ENCODE measurements at regions not wholly inside any gene's neighbourhood (a gene's known extent, or its start where the extent isn't known, plus 50 kb on each side); places are given as distances from the start of the nearest gene placed in this dataset.
"Not testable (repeated sequence)": the region's sequence is repeated elsewhere in the genome, so short reads cannot be mapped to it uniquely, and the experiment has no call there.

- DNase-seq: no peak
- in situ Hi-C loops (cut with MboI; ENCODE audit: low pct_unique_long_range_greater_than_20kb, low sequenced_read_pairs): no loop called here
Observed at GRCh38 chr5:167849874-167850273, 441.6 kb upstream of the WWC1 start.

- in situ Hi-C loops (cut with MboI; ENCODE audit: low pct_unique_long_range_greater_than_20kb, low sequenced_read_pairs): no loop called here
- no peak for DNase-seq
Observed at GRCh38 chr5:167850911-167851310, 440.5 kb upstream of the WWC1 start.

- no peak for DNase-seq
- in situ Hi-C loops (cut with MboI; ENCODE audit: low pct_unique_long_range_greater_than_20kb, low sequenced_read_pairs): no loop called here
Observed at GRCh38 chr5:167851416-167851815, 440.0 kb upstream of the WWC1 start.

- no peak for DNase-seq
- in situ Hi-C loops (cut with MboI; ENCODE audit: low pct_unique_long_range_greater_than_20kb, low sequenced_read_pairs): no loop called here
Observed at GRCh38 chr5:167852515-167852914, 438.9 kb upstream of the WWC1 start.

- in situ Hi-C loops (cut with MboI; ENCODE audit: low pct_unique_long_range_greater_than_20kb, low sequenced_read_pairs): no loop called here
- no peak for DNase-seq
Observed at GRCh38 chr5:167853421-167853820, 438.0 kb upstream of the WWC1 start.

GRCh38 chr5:167855818-167856217 is 435.6 kb upstream of the WWC1 start:
- in situ Hi-C loops (cut with MboI; ENCODE audit: low pct_unique_long_range_greater_than_20kb, low sequenced_read_pairs): no loop called here
- no peak for DNase-seq

GRCh38 chr5:167857321-167857720 is 434.1 kb upstream of the WWC1 start:
- no peak for DNase-seq
- in situ Hi-C loops (cut with MboI; ENCODE audit: low pct_unique_long_range_greater_than_20kb, low sequenced_read_pairs): no loop called here

- in situ Hi-C loops (cut with MboI; ENCODE audit: low pct_unique_long_range_greater_than_20kb, low sequenced_read_pairs); DNase-seq: not testable (repeated sequence)
Observed at GRCh38 chr5:167858186-167858855, 433.1 kb upstream of the WWC1 start.

- in situ Hi-C loops (cut with MboI; ENCODE audit: low pct_unique_long_range_greater_than_20kb, low sequenced_read_pairs): no loop called here
- DNase-seq: peak; percentile 3
Observed at GRCh38 chr5:167861129-167861927, 430.1 kb upstream of the WWC1 start.

GRCh38 chr5:167861928-167862426 is 429.5 kb upstream of the WWC1 start:
- in situ Hi-C loops (cut with MboI; ENCODE audit: low pct_unique_long_range_greater_than_20kb, low sequenced_read_pairs): no loop called here

GRCh38 chr5:167863883-167864282 is 427.6 kb upstream of the WWC1 start:
- DNase-seq: no peak
- in situ Hi-C loops (cut with MboI; ENCODE audit: low pct_unique_long_range_greater_than_20kb, low sequenced_read_pairs): no loop called here

More at GRCh38 chr5:167861928-167862426, 429.5 kb upstream of the WWC1 start:
- DNase-seq: no peak

GRCh38 chr5:167864801-167865200 is 426.6 kb upstream of the WWC1 start:
- in situ Hi-C loops (cut with MboI; ENCODE audit: low pct_unique_long_range_greater_than_20kb, low sequenced_read_pairs): no loop called here
- DNase-seq: no peak

- in situ Hi-C loops (cut with MboI; ENCODE audit: low pct_unique_long_range_greater_than_20kb, low sequenced_read_pairs): no loop called here
- no peak for DNase-seq
Observed at GRCh38 chr5:167866797-167867196, 424.6 kb upstream of the WWC1 start.

GRCh38 chr5:167867281-167867680 is 424.2 kb upstream of the WWC1 start:
- in situ Hi-C loops (cut with MboI; ENCODE audit: low pct_unique_long_range_greater_than_20kb, low sequenced_read_pairs): no loop called here
- DNase-seq: no peak

- DNase-seq: no peak
- in situ Hi-C loops (cut with MboI; ENCODE audit: low pct_unique_long_range_greater_than_20kb, low sequenced_read_pairs): no loop called here
Observed at GRCh38 chr5:167869125-167869524, 422.3 kb upstream of the WWC1 start.

- no peak for DNase-seq
- in situ Hi-C loops (cut with MboI; ENCODE audit: low pct_unique_long_range_greater_than_20kb, low sequenced_read_pairs): no loop called here
Observed at GRCh38 chr5:167870055-167870454, 421.4 kb upstream of the WWC1 start.

- in situ Hi-C loops (cut with MboI; ENCODE audit: low pct_unique_long_range_greater_than_20kb, low sequenced_read_pairs): no loop called here
- DNase-seq: no peak
Observed at GRCh38 chr5:167871091-167871490, 420.4 kb upstream of the WWC1 start.

GRCh38 chr5:167872791-167873190 is 418.7 kb upstream of the WWC1 start:
- in situ Hi-C loops (cut with MboI; ENCODE audit: low pct_unique_long_range_greater_than_20kb, low sequenced_read_pairs): no loop called here

GRCh38 chr5:167877114-167877722 is 414.2 kb upstream of the WWC1 start:
- in situ Hi-C loops (cut with MboI; ENCODE audit: low pct_unique_long_range_greater_than_20kb, low sequenced_read_pairs): no loop called here
- DNase-seq: no peak

More at GRCh38 chr5:167872791-167873190, 418.7 kb upstream of the WWC1 start:
- no peak for DNase-seq

GRCh38 chr5:167877924-167878323 is 413.5 kb upstream of the WWC1 start:
- in situ Hi-C loops (cut with MboI; ENCODE audit: low pct_unique_long_range_greater_than_20kb, low sequenced_read_pairs): no loop called here
- DNase-seq: no peak

Data from KBM-7 (cell line).